Loucy (cell line): ENCODE measurements at regions not wholly inside any gene's neighbourhood (a gene's known extent, or its start where the extent isn't known, plus 50 kb on each side); places are given as distances from the start of the nearest gene placed in this dataset.

Experiments
- EZH2phosphoT487 ChIP-seq: fragments of 200-600 bp; IDR thresholded peaks from 2 replicates; pipeline ENCODE4 v1.6.1; 2018; ENCODE audit warnings: antibody characterized with exemption, mild to moderate bottlenecking, moderate library complexity, borderline replicate concordance
- TF ChIP-seq, protein P1 (sequence below): fragments of 200-600 bp; sonication (generic); conservative IDR thresholded peaks from 2 replicates; pipeline ENCODE4 v1.5.1; 2014; ENCODE audit warnings: mild to moderate bottlenecking, antibody characterized with exemption, low read length

DNA sequence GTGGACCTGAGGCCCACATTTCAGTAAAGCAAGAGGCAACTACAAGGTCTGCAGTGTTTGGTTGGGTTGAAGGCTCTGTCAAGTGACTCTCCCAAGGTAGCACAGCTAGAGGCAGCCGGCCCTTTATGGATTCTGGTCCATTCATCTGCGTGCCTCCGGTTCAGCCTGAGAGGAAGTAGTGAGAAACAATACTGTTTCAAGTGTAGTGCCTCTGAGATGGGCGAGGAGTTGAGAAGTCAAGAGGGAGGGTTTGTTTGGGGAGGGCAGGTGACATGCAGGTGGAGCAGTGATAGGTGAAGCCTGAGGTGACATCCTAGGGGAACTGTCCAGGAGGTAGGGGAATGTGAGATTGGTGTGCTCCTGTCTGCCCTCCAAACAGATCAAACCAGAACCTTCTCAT is 933.5 kb downstream of the VRK1 start:
- TF ChIP-seq, protein P1, sequence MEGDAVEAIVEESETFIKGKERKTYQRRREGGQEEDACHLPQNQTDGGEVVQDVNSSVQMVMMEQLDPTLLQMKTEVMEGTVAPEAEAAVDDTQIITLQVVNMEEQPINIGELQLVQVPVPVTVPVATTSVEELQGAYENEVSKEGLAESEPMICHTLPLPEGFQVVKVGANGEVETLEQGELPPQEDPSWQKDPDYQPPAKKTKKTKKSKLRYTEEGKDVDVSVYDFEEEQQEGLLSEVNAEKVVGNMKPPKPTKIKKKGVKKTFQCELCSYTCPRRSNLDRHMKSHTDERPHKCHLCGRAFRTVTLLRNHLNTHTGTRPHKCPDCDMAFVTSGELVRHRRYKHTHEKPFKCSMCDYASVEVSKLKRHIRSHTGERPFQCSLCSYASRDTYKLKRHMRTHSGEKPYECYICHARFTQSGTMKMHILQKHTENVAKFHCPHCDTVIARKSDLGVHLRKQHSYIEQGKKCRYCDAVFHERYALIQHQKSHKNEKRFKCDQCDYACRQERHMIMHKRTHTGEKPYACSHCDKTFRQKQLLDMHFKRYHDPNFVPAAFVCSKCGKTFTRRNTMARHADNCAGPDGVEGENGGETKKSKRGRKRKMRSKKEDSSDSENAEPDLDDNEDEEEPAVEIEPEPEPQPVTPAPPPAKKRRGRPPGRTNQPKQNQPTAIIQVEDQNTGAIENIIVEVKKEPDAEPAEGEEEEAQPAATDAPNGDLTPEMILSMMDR: no peak
- no peak for TF ChIP-seq EZH2phosphoT487
